ENCODE measurements at regions not wholly inside any gene's neighbourhood (a gene's known extent, or its start where the extent isn't known, plus 50 kb on each side); places are given as distances from the start of the nearest gene placed in this dataset.
"Not testable (repeated sequence)": the region's sequence is repeated elsewhere in the genome, so short reads cannot be mapped to it uniquely, and the experiment has no call there.

- no peaks in the 10 kb centered on the region for H3K9me3 ChIP-seq (ENCODE audit: control insufficient read depth in 3 of 3, low read length in 3 of 3)
- no peaks in the 10 kb centered on the region for H3K4me1 ChIP-seq (ENCODE audit: control insufficient read depth in 3 of 3, insufficient read depth in 3 of 3, low read length in 3 of 3)
- H3K36me3 ChIP-seq (ENCODE audit: control insufficient read depth in 3 of 3, insufficient read depth in 3 of 3, low read length in 3 of 3) = no peaks in the 10 kb centered on the region
- no peak overlapping the region for H3K4me3 ChIP-seq (ENCODE audit: low read length in 3 of 3)
- no peaks in the 10 kb centered on the region for H3K27me3 ChIP-seq (ENCODE audit: control insufficient read depth in 3 of 3, insufficient read depth in 3 of 3, low read length in 3 of 3)
- no peak overlapping the region for H3K9ac ChIP-seq (ENCODE audit: low read depth in 1 of 3, low read length in 3 of 3)
- H3K27ac ChIP-seq (ENCODE audit: low read depth, low read length) = no peak overlapping the region
These were observed 829.2 kb upstream of the ACVR2A start for GRCh38 chr2:147015591-147015990.

GRCh38 chr2:147013696-147014392, 831.0 kb upstream of the ACVR2A start:
- no peaks in the 10 kb centered on the region for H3K9me3 ChIP-seq (ENCODE audit: control insufficient read depth in 3 of 3, low read length in 3 of 3)

GRCh38 chr2:147008481-147008880, 836.3 kb upstream of the ACVR2A start:
- H3K9ac ChIP-seq (ENCODE audit: low read depth in 1 of 3, low read length in 3 of 3) = no peak overlapping the region
- no peak overlapping the region for H3K27ac ChIP-seq (ENCODE audit: low read depth, low read length)
- no peaks in the 10 kb centered on the region for H3K4me1 ChIP-seq (ENCODE audit: control insufficient read depth in 3 of 3, insufficient read depth in 3 of 3, low read length in 3 of 3)
- H3K9me3 ChIP-seq (ENCODE audit: control insufficient read depth in 3 of 3, low read length in 3 of 3) = no peaks in the 10 kb centered on the region
- no peaks in the 10 kb centered on the region for H3K36me3 ChIP-seq (ENCODE audit: control insufficient read depth in 3 of 3, insufficient read depth in 3 of 3, low read length in 3 of 3)
- no peaks in the 10 kb centered on the region for H3K27me3 ChIP-seq (ENCODE audit: control insufficient read depth in 3 of 3, insufficient read depth in 3 of 3, low read length in 3 of 3)
- H3K4me3 ChIP-seq (ENCODE audit: low read length in 3 of 3) = no peak overlapping the region

More at GRCh38 chr2:147013696-147014392, 831.0 kb upstream of the ACVR2A start:
- H3K27ac ChIP-seq (ENCODE audit: low read depth, low read length) = no peak overlapping the region
- no peaks in the 10 kb centered on the region for H3K27me3 ChIP-seq (ENCODE audit: control insufficient read depth in 3 of 3, insufficient read depth in 3 of 3, low read length in 3 of 3)
- H3K4me1 ChIP-seq (ENCODE audit: control insufficient read depth in 3 of 3, insufficient read depth in 3 of 3, low read length in 3 of 3) = no peaks in the 10 kb centered on the region
- H3K4me3 ChIP-seq (ENCODE audit: low read length in 3 of 3) = no peak overlapping the region
- no peaks in the 10 kb centered on the region for H3K36me3 ChIP-seq (ENCODE audit: control insufficient read depth in 3 of 3, insufficient read depth in 3 of 3, low read length in 3 of 3)
- no peak overlapping the region for H3K9ac ChIP-seq (ENCODE audit: low read depth in 1 of 3, low read length in 3 of 3)

- no peak overlapping the region for H3K9ac ChIP-seq (ENCODE audit: low read depth in 1 of 3, low read length in 3 of 3)
These were observed 838.1 kb upstream of the ACVR2A start for GRCh38 chr2:147006736-147007141.

GRCh38 chr2:147003081-147003480, 841.7 kb upstream of the ACVR2A start:
- Histone ChIP-seq H3K27ac (ENCODE audit: low read depth, low read length) (no peak overlapping the region), H3K36me3 (ENCODE audit: control insufficient read depth in 3 of 3, insufficient read depth in 3 of 3, low read length in 3 of 3) (no peaks in the 10 kb centered on the region), H3K9me3 (ENCODE audit: control insufficient read depth in 3 of 3, low read length in 3 of 3) (no peaks in the 10 kb centered on the region), H3K9ac (ENCODE audit: low read depth in 1 of 3, low read length in 3 of 3) (no peak overlapping the region), H3K4me1 (ENCODE audit: control insufficient read depth in 3 of 3, insufficient read depth in 3 of 3, low read length in 3 of 3) (no peaks in the 10 kb centered on the region), H3K27me3 (ENCODE audit: control insufficient read depth in 3 of 3, insufficient read depth in 3 of 3, low read length in 3 of 3) (no peaks in the 10 kb centered on the region), H3K4me3 (ENCODE audit: low read length in 3 of 3) (no peak overlapping the region)

More at GRCh38 chr2:147006736-147007141, 838.1 kb upstream of the ACVR2A start:
- H3K27me3 ChIP-seq (ENCODE audit: control insufficient read depth in 3 of 3, insufficient read depth in 3 of 3, low read length in 3 of 3) = no peaks in the 10 kb centered on the region
- H3K9me3 ChIP-seq (ENCODE audit: control insufficient read depth in 3 of 3, low read length in 3 of 3) = no peaks in the 10 kb centered on the region
- no peak overlapping the region for H3K27ac ChIP-seq (ENCODE audit: low read depth, low read length)
- H3K36me3 ChIP-seq (ENCODE audit: control insufficient read depth in 3 of 3, insufficient read depth in 3 of 3, low read length in 3 of 3) = no peaks in the 10 kb centered on the region
- H3K4me3 ChIP-seq (ENCODE audit: low read length in 3 of 3) = no peak overlapping the region
- H3K4me1 ChIP-seq (ENCODE audit: control insufficient read depth in 3 of 3, insufficient read depth in 3 of 3, low read length in 3 of 3) = no peaks in the 10 kb centered on the region

- Histone ChIP-seq H3K27me3 (ENCODE audit: control insufficient read depth in 3 of 3, insufficient read depth in 3 of 3, low read length in 3 of 3) (no peaks in the 10 kb centered on the region), H3K9me3 (ENCODE audit: control insufficient read depth in 3 of 3, low read length in 3 of 3) (no peaks in the 10 kb centered on the region), H3K27ac (ENCODE audit: low read depth, low read length) (no peak overlapping the region), H3K4me3 (ENCODE audit: low read length in 3 of 3) (no peak overlapping the region), H3K9ac (ENCODE audit: low read depth in 1 of 3, low read length in 3 of 3) (no peak overlapping the region), H3K4me1 (ENCODE audit: control insufficient read depth in 3 of 3, insufficient read depth in 3 of 3, low read length in 3 of 3) (no peaks in the 10 kb centered on the region), H3K36me3 (ENCODE audit: control insufficient read depth in 3 of 3, insufficient read depth in 3 of 3, low read length in 3 of 3) (no peaks in the 10 kb centered on the region)
These were observed 842.6 kb upstream of the ACVR2A start for GRCh38 chr2:147002256-147002655.

GRCh38 chr2:147001061-147001460, 843.8 kb upstream of the ACVR2A start:
- Histone ChIP-seq H3K9ac (ENCODE audit: low read depth in 1 of 3, low read length in 3 of 3) (no peak overlapping the region), H3K36me3 (ENCODE audit: control insufficient read depth in 3 of 3, insufficient read depth in 3 of 3, low read length in 3 of 3) (no peaks in the 10 kb centered on the region), H3K4me3 (ENCODE audit: low read length in 3 of 3) (no peak overlapping the region), H3K27ac (ENCODE audit: low read depth, low read length) (no peak overlapping the region), H3K4me1 (ENCODE audit: control insufficient read depth in 3 of 3, insufficient read depth in 3 of 3, low read length in 3 of 3) (no peaks in the 10 kb centered on the region), H3K9me3 (ENCODE audit: control insufficient read depth in 3 of 3, low read length in 3 of 3) (no peaks in the 10 kb centered on the region), H3K27me3 (ENCODE audit: control insufficient read depth in 3 of 3, insufficient read depth in 3 of 3, low read length in 3 of 3) (no peaks in the 10 kb centered on the region)

GRCh38 chr2:147000151-147000550, 844.7 kb upstream of the ACVR2A start:
- H3K4me1 ChIP-seq (ENCODE audit: control insufficient read depth in 3 of 3, insufficient read depth in 3 of 3, low read length in 3 of 3); H3K9me3 ChIP-seq (ENCODE audit: control insufficient read depth in 3 of 3, low read length in 3 of 3); H3K4me3 ChIP-seq (ENCODE audit: low read length in 3 of 3); H3K27ac ChIP-seq (ENCODE audit: low read depth, low read length); H3K9ac ChIP-seq (ENCODE audit: low read depth in 1 of 3, low read length in 3 of 3); H3K27me3 ChIP-seq (ENCODE audit: control insufficient read depth in 3 of 3, insufficient read depth in 3 of 3, low read length in 3 of 3); H3K36me3 ChIP-seq (ENCODE audit: control insufficient read depth in 3 of 3, insufficient read depth in 3 of 3, low read length in 3 of 3): not testable (repeated sequence)

GRCh38 chr2:146997945-146998344, 846.9 kb upstream of the ACVR2A start:
- Histone ChIP-seq H3K27ac (ENCODE audit: low read depth, low read length) (no peak overlapping the region), H3K9ac (ENCODE audit: low read depth in 1 of 3, low read length in 3 of 3) (no peak overlapping the region), H3K9me3 (ENCODE audit: control insufficient read depth in 3 of 3, low read length in 3 of 3) (no peaks in the 10 kb centered on the region), H3K4me1 (ENCODE audit: control insufficient read depth in 3 of 3, insufficient read depth in 3 of 3, low read length in 3 of 3) (no peaks in the 10 kb centered on the region), H3K36me3 (ENCODE audit: control insufficient read depth in 3 of 3, insufficient read depth in 3 of 3, low read length in 3 of 3) (no peaks in the 10 kb centered on the region), H3K4me3 (ENCODE audit: low read length in 3 of 3) (no peak overlapping the region), H3K27me3 (ENCODE audit: control insufficient read depth in 3 of 3, insufficient read depth in 3 of 3, low read length in 3 of 3) (no peaks in the 10 kb centered on the region)

GRCh38 chr2:146997488-146997887, 847.3 kb upstream of the ACVR2A start:
- H3K4me3 ChIP-seq (ENCODE audit: low read length in 3 of 3) = no peak overlapping the region
- no peaks in the 10 kb centered on the region for H3K4me1 ChIP-seq (ENCODE audit: control insufficient read depth in 3 of 3, insufficient read depth in 3 of 3, low read length in 3 of 3)
- no peak overlapping the region for H3K9ac ChIP-seq (ENCODE audit: low read depth in 1 of 3, low read length in 3 of 3)
- no peaks in the 10 kb centered on the region for H3K36me3 ChIP-seq (ENCODE audit: control insufficient read depth in 3 of 3, insufficient read depth in 3 of 3, low read length in 3 of 3)
- no peak overlapping the region for H3K27ac ChIP-seq (ENCODE audit: low read depth, low read length)
- H3K9me3 ChIP-seq (ENCODE audit: control insufficient read depth in 3 of 3, low read length in 3 of 3) = no peaks in the 10 kb centered on the region
- no peaks in the 10 kb centered on the region for H3K27me3 ChIP-seq (ENCODE audit: control insufficient read depth in 3 of 3, insufficient read depth in 3 of 3, low read length in 3 of 3)

Data from skeletal muscle tissue (tissue), 3 donors.